Stomach (tissue), 4 donors: ENCODE measurements at regions not wholly inside any gene's neighbourhood (a gene's known extent, or its start where the extent isn't known, plus 50 kb on each side); places are given as distances from the start of the nearest gene placed in this dataset.

Experiments
- CTCF ChIP-seq, 7 experiments: fragments of 450-650 bp in 4 of 7; fragments of 200-600 bp in 3 of 7; sonication (generic) in 3 of 7; IDR thresholded peaks; one replicate each; pipeline ENCODE4 v1.5.1; 2016 to 2019; ENCODE audit warnings: antibody characterized with exemption in 7 of 7, control low read depth in 2 of 7, mild to moderate bottlenecking in 1 of 7
- POLR2AphosphoS5 ChIP-seq, 3 donors: sonication (generic); formaldehyde crosslinking; IDR thresholded peaks; one replicate each; pipeline ENCODE4 v1.6.1; 2016; ENCODE audit warnings: antibody characterized with exemption in 3 of 3

- TF ChIP-seq CTCF (IDR thresholded peaks at IDR 0.05) (no peak), POLR2AphosphoS5 (IDR thresholded peaks at IDR 0.05) (no peak)
Measured at GRCh38 chr1:8136766-8137165, 110.7 kb upstream of the ERRFI1 start.
